IMR-90 (cell line): ENCODE measurements at regions not wholly inside any gene's neighbourhood (a gene's known extent, or its start where the extent isn't known, plus 50 kb on each side); places are given as distances from the start of the nearest gene placed in this dataset.

ENCODE experiments used
- ATAC-seq: fragments of 200-7000 bp; cut with Tn5 transposase; 2 replicates; pipeline ENCODE4 v1.9.1; 2020; ENCODE audit warnings: low read depth, mild to moderate bottlenecking, moderate library complexity
- BruUV-seq: library from RNA; stranded (reverse); fragments of 400-500 nt; replicated peaks from 2 replicates; lab custom pipeline; 2021; lab: Mats Ljungman, UMichigan
- CTCF ChIA-PET: fragments of 300-600 bp; formaldehyde crosslinking; extraction: SDS; loops from one replicate; lab custom pipeline; 2021; ENCODE audit warnings: antibody characterized with exemption; lab: Yijun Ruan, JAX
- POLR2A ChIA-PET: fragments of 300-600 bp; sonication (Branson Sonifier 250); formaldehyde crosslinking; loops from one replicate; lab custom pipeline; 2022; ENCODE audit warnings: antibody characterized with exemption; ENCODE audit not compliant: unreplicated experiment; lab: Charles Lee
- DNase-seq: peaks from one replicate; pipeline ENCODE4 v3.0.0; 2013
- H2AFZ ChIP-seq: replicated peaks from 2 replicates; pipeline ENCODE3; 2013; ENCODE audit warnings: low read length, mild to moderate bottlenecking; ENCODE audit not compliant: poor library complexity
- H2AK5ac ChIP-seq: 2 replicates; pipeline ENCODE4 v1.6.1; 2013; ENCODE audit warnings: low read depth, low read length, inconsistent platforms
- H2AK9ac ChIP-seq: replicated peaks from 2 replicates; pipeline ENCODE3; 2013; ENCODE audit warnings: mild to moderate bottlenecking, low read depth, low read length, moderate library complexity; ENCODE audit not compliant: poor library complexity
- H2BK120ac ChIP-seq: 2 replicates; pipeline ENCODE4 v1.6.1; 2013; ENCODE audit warnings: low read depth, low read length, inconsistent platforms
- H2BK15ac ChIP-seq: 3 replicates; pipeline ENCODE4 v1.6.1; 2013; ENCODE audit warnings: low read depth, low read length, inconsistent platforms
- H2BK20ac ChIP-seq: 2 replicates; pipeline ENCODE4 v1.6.1; 2013; ENCODE audit warnings: low read depth, mild to moderate bottlenecking, inconsistent platforms, low read length, moderate library complexity
- H2BK5ac ChIP-seq: 2 replicates; pipeline ENCODE4 v1.6.1; 2013; ENCODE audit warnings: mild to moderate bottlenecking, low read depth, low read length, inconsistent platforms; ENCODE audit not compliant: poor library complexity, severe bottlenecking
- H3K14ac ChIP-seq: replicated peaks from 2 replicates; pipeline ENCODE4 v1.6.1; 2013; ENCODE audit warnings: low read depth, low read length, inconsistent platforms
- H3K18ac ChIP-seq: 2 replicates; pipeline ENCODE4 v1.6.1; 2013; ENCODE audit warnings: low read depth, low read length, control low read depth
- H3K23ac ChIP-seq: 2 replicates; pipeline ENCODE4 v1.6.1; 2013; ENCODE audit warnings: low read depth, low read length, inconsistent platforms
- H3K27ac ChIP-seq: 2 replicates; pipeline ENCODE4 v1.5.1; 2013; ENCODE audit warnings: mild to moderate bottlenecking, control low read depth, low read length; ENCODE audit not compliant: insufficient read depth
- H3K27me3 ChIP-seq: 2 replicates; pipeline ENCODE4 v1.6.1; 2013; ENCODE audit warnings: low read length; ENCODE audit not compliant: control insufficient read depth, insufficient read depth
- H3K36me3 ChIP-seq: 2 replicates; pipeline ENCODE4 v1.6.1; 2013; ENCODE audit warnings: low read length, mixed read lengths; ENCODE audit not compliant: control insufficient read depth, insufficient read depth
- H3K4ac ChIP-seq: 2 replicates; pipeline ENCODE4 v1.6.1; 2013; ENCODE audit warnings: low read depth, low read length, inconsistent platforms
- H3K4me1 ChIP-seq: 2 replicates; pipeline ENCODE4 v1.6.1; 2013; ENCODE audit warnings: low read length, mixed read lengths; ENCODE audit not compliant: control insufficient read depth, insufficient read depth
- H3K4me2 ChIP-seq: 2 replicates; pipeline ENCODE4 v1.6.1; 2013; ENCODE audit warnings: low read depth, mild to moderate bottlenecking, control low read depth, low read length, moderate library complexity
- H3K4me3 ChIP-seq: 2 replicates; pipeline ENCODE4 v1.5.1; 2013; ENCODE audit warnings: low read depth, mild to moderate bottlenecking, control low read depth, low read length, moderate library complexity; ENCODE audit not compliant: insufficient read depth
- H3K56ac ChIP-seq: 2 replicates; pipeline ENCODE4 v1.6.1; 2013; ENCODE audit warnings: low read length, inconsistent platforms; ENCODE audit not compliant: insufficient read depth; ENCODE audit errors: extremely low read depth
- H3K79me1 ChIP-seq, 2 experiments: 2 replicates each; pipeline ENCODE4 v1.6.1; 2013; ENCODE audit warnings: low read length in 2 of 2, inconsistent platforms in 1 of 2, low read depth in 1 of 2
- H3K9ac ChIP-seq: 2 replicates; pipeline ENCODE4 v1.6.1; 2013; ENCODE audit warnings: low read depth, low read length, control low read depth
- H3K9me1 ChIP-seq: 2 replicates; pipeline ENCODE4 v1.6.1; 2013; ENCODE audit warnings: low read length, inconsistent platforms; ENCODE audit not compliant: insufficient read depth
- H3K9me3 ChIP-seq: 2 replicates; pipeline ENCODE4 v1.6.1; 2013; ENCODE audit warnings: low read length; ENCODE audit not compliant: control insufficient read depth, insufficient read depth
- H4K20me1 ChIP-seq: 2 replicates; pipeline ENCODE4 v1.6.1; 2013; ENCODE audit warnings: low read length, inconsistent platforms; ENCODE audit not compliant: insufficient read depth
- H4K5ac ChIP-seq: 2 replicates; pipeline ENCODE4 v1.6.1; 2013; ENCODE audit warnings: mild to moderate bottlenecking, low read depth, low read length, control low read depth
- H4K8ac ChIP-seq, 2 experiments: 2 replicates each; pipeline ENCODE4 v1.6.1; 2013; ENCODE audit warnings: low read depth in 2 of 2, low read length in 2 of 2, control low read depth in 1 of 2, inconsistent platforms in 1 of 2
- H4K91ac ChIP-seq: 2 replicates; pipeline ENCODE4 v1.6.1; 2013; ENCODE audit warnings: low read depth, low read length, inconsistent platforms; ENCODE audit not compliant: insufficient read depth
- CEBPB ChIP-seq: IDR thresholded peaks from 2 replicates; pipeline ENCODE4 v1.6.1; 2012; ENCODE audit warnings: low read depth, low read length, improper control_type of control experiment
- MAZ ChIP-seq: IDR thresholded peaks from 2 replicates; pipeline ENCODE4 v1.6.1; 2012; ENCODE audit warnings: low read depth, mild to moderate bottlenecking, low read length, improper control_type of control experiment, moderate library complexity, borderline replicate concordance
- MXI1 ChIP-seq: IDR thresholded peaks from 2 replicates; pipeline ENCODE4 v1.6.1; 2012; ENCODE audit warnings: low read depth, mild to moderate bottlenecking, low read length, moderate library complexity, borderline replicate concordance
- NFE2L2 ChIP-seq: fragments of 150-350 bp; IDR thresholded peaks from 2 replicates; pipeline ENCODE4 v1.6.1; 2016; ENCODE audit warnings: low read depth, mild to moderate bottlenecking, low read length
- POLR2A ChIP-seq: IDR thresholded peaks from 2 replicates; pipeline ENCODE4 v1.6.1; 2012; ENCODE audit warnings: mild to moderate bottlenecking, low read depth, low read length
- RAD21 ChIP-seq: IDR thresholded peaks from 2 replicates; pipeline ENCODE4 v1.6.1; 2012; ENCODE audit warnings: low read length, improper control_type of control experiment
- RCOR1 ChIP-seq: IDR thresholded peaks from 2 replicates; pipeline ENCODE4 v1.6.1; 2012; ENCODE audit warnings: mild to moderate bottlenecking, low read length, improper control_type of control experiment; ENCODE audit not compliant: insufficient replicate concordance
- RFX5 ChIP-seq: IDR thresholded peaks from 2 replicates; pipeline ENCODE4 v1.8.0; 2012; ENCODE audit warnings: low read depth, mild to moderate bottlenecking, low read length, moderate library complexity
- WGBS, 2 experiments: methylation state at CpG; one replicate each; pipeline versions ENCODE4 v1.1.5 to v1.1.7; 2013; ENCODE audit warnings: missing lambda C conversion rate in 2 of 2; ENCODE audit not compliant: insufficient read length in 1 of 2; ENCODE audit errors: extremely low coverage in 2 of 2; 5-methylcytosine and 5-hydroxymethylcytosine counted together
- dilution Hi-C: fragments of 300-500 bp; cut with HindIII; formaldehyde crosslinking; loops from one replicate; pipeline ENCODE4 v1.14.3; 2018; ENCODE audit warnings: low sequenced_read_pairs; ENCODE audit not compliant: unreplicated experiment
- in situ Hi-C: fragments of 300-500 bp; cut with MboI; formaldehyde crosslinking; loops from 3 replicates; pipeline ENCODE4 v1.14.3; 2019; ENCODE audit warnings: low sequenced_read_pairs, inconsistent platforms, mixed read lengths
- intact Hi-C: fragments of 100-400 bp; cut with micrococcal nuclease; formaldehyde crosslinking; loops from 2 replicates; pipeline ENCODE4 v1.10.0; 2022
- TF ChIP-seq, protein P1 (sequence below): fragments of 150-350 bp; IDR thresholded peaks from 2 replicates; pipeline ENCODE4 v1.6.1; 2016; ENCODE audit warnings: low read depth, mild to moderate bottlenecking, low read length, moderate library complexity, borderline replicate concordance
- TF ChIP-seq, protein P2 (sequence below): fragments of 150-350 bp; IDR thresholded peaks from 2 replicates; pipeline ENCODE4 v1.6.1; 2017; ENCODE audit warnings: mild to moderate bottlenecking, antibody characterized with exemption, low read length, low read depth

DNA sequence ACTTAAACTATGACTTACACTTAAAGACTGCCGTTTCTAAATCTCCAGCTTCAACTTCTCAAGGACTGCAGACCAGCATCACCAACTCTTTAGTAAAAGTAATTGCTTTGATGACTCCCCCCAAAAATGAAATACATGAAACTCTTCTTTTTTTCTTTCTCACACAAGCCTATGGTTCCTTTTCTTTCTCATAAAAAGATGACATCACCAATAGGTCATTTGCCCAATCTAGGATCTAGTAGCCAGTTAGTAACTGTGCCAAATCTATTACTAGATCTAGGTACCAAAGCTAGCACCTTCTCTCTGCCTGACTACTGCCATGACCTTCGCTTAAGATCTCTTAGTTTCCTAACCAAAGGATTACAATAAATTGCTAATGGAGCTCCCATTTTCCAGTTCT lies 1266.0 kb upstream of the ADGRL4 start:
- dilution Hi-C loops, result no loop called here
- Histone ChIP-seq H2AK9ac (no peak overlapping the region), H3K27me3 (no peaks in the 10 kb centered on the region), H3K79me1 (no peaks in the 10 kb centered on the region), H3K4me1 (no peaks in the 10 kb centered on the region), H2BK15ac (no peak overlapping the region), H3K36me3 (no peaks in the 10 kb centered on the region), H4K20me1 (no peaks in the 10 kb centered on the region), H4K8ac (no peak overlapping the region), H3K9ac (no peak overlapping the region), H3K4me3 (no peak overlapping the region), H3K14ac (no peak overlapping the region), H2AK5ac (no peak overlapping the region), H2BK20ac (no peak overlapping the region), H3K27ac (no peak overlapping the region), H2AFZ (no peak overlapping the region), H4K91ac (no peak overlapping the region), H3K4me2 (no peak overlapping the region), H3K23ac (no peak overlapping the region), H3K9me1 (no peaks in the 10 kb centered on the region), H3K56ac (no peak overlapping the region), H2BK5ac (no peak overlapping the region), H3K4ac (no peak overlapping the region), H2BK120ac (no peak overlapping the region), H3K9me3 (no peaks in the 10 kb centered on the region), H4K5ac (no peak overlapping the region), H3K18ac (no peak overlapping the region)
- TF ChIP-seq RCOR1 (no peak), RAD21 (no peak), MXI1 (no peak), CEBPB (no peak), MAZ (no peak), RFX5 (no peak), NFE2L2 (no peak), POLR2A (no peak)
- TF ChIP-seq, protein P1, sequence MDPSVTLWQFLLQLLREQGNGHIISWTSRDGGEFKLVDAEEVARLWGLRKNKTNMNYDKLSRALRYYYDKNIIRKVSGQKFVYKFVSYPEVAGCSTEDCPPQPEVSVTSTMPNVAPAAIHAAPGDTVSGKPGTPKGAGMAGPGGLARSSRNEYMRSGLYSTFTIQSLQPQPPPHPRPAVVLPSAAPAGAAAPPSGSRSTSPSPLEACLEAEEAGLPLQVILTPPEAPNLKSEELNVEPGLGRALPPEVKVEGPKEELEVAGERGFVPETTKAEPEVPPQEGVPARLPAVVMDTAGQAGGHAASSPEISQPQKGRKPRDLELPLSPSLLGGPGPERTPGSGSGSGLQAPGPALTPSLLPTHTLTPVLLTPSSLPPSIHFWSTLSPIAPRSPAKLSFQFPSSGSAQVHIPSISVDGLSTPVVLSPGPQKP, result no peak
- TF ChIP-seq, protein P2, sequence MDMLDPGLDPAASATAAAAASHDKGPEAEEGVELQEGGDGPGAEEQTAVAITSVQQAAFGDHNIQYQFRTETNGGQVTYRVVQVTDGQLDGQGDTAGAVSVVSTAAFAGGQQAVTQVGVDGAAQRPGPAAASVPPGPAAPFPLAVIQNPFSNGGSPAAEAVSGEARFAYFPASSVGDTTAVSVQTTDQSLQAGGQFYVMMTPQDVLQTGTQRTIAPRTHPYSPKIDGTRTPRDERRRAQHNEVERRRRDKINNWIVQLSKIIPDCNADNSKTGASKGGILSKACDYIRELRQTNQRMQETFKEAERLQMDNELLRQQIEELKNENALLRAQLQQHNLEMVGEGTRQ, result no peak
- DNase-seq, result no peak
- ChIA-PET CTCF (no interaction called here), POLR2A (no interaction called here)
- BruUV-seq, result no TSS peak
- WGBS, 2 experiments, result no CpG with 5 or more reads among the region's 2 CpGs
- in situ Hi-C loops, result no loop called here
- intact Hi-C loops, result no loop called here
- no peak for ATAC-seq
